Upper lobe of right lung (tissue), 1 donor: ENCODE measurements at regions not wholly inside any gene's neighbourhood (a gene's known extent, or its start where the extent isn't known, plus 50 kb on each side); places are given as distances from the start of the nearest gene placed in this dataset.

Experiments used
- ATAC-seq: fragments of 200-7000 bp; cut with Tn5 transposase; one replicate; pipeline ENCODE4 v1.9.1; 2020; ENCODE audit warnings: mild to moderate bottlenecking, moderate library complexity
- DNase-seq: peaks from one replicate; pipeline ENCODE4 v3.0.0-alpha.2; 2020
- H3K27ac ChIP-seq: fragments of 200-600 bp; one replicate; pipeline ENCODE4 v1.8.0; 2022
- H3K27me3 ChIP-seq: fragments of 200-600 bp; one replicate; pipeline ENCODE4 v1.8.0; 2022; ENCODE audit warnings: mild to moderate bottlenecking
- H3K36me3 ChIP-seq: fragments of 200-600 bp; one replicate; pipeline ENCODE4 v1.8.0; 2022
- H3K4me1 ChIP-seq: fragments of 200-600 bp; one replicate; pipeline ENCODE4 v1.8.0; 2022
- H3K4me3 ChIP-seq: fragments of 200-600 bp; one replicate; pipeline ENCODE4 v1.8.0; 2022; ENCODE audit warnings: mild to moderate bottlenecking
- H3K9me3 ChIP-seq: fragments of 200-600 bp; one replicate; pipeline ENCODE4 v1.8.0; 2022
- CTCF ChIP-seq: fragments of 200-600 bp; IDR thresholded peaks from one replicate; pipeline ENCODE4 v1.8.0; 2022; ENCODE audit warnings: antibody characterized with exemption
- intact Hi-C: fragments of 100-400 bp; cut with DNase I; formaldehyde crosslinking; loops from one replicate; pipeline ENCODE4 v1.11.0; 2022
- donor health status: DM: no; HTN: yes; CAD: no; lungs with severe emphysema.

GRCh38 chr21:38591218-38591537 lies 92.9 kb upstream of the ERG start:
- H3K27ac ChIP-seq, result no peak overlapping the region
- ATAC-seq, result no peak
- intact Hi-C loops, result no loop called here
- H3K36me3 ChIP-seq, result no peaks in the 10 kb centered on the region
- no peaks in the 10 kb centered on the region for H3K9me3 ChIP-seq
- no peak for DNase-seq
- H3K4me3 ChIP-seq, result no peak overlapping the region
- peaks cover 4% of the 10 kb centered on the region for H3K27me3 ChIP-seq
- no peak for TF ChIP-seq CTCF
- H3K4me1 ChIP-seq, result no peaks in the 10 kb centered on the region

GRCh38 chr21:38596264-38597042 lies 98.2 kb upstream of the ERG start:
- DNase-seq (no peak), ATAC-seq (no peak)
- TF ChIP-seq CTCF, result no peak
- Histone ChIP-seq H3K27me3 (peaks cover 4% of the 10 kb centered on the region), H3K9me3 (no peaks in the 10 kb centered on the region), H3K4me3 (no peak overlapping the region), H3K4me1 (no peaks in the 10 kb centered on the region), H3K36me3 (no peaks in the 10 kb centered on the region), H3K27ac (no peak overlapping the region)
- intact Hi-C loops, result no loop called here

- Histone ChIP-seq H3K4me1 (no peaks in the 10 kb centered on the region), H3K9me3 (no peaks in the 10 kb centered on the region), H3K4me3 (no peak overlapping the region), H3K27me3 (peaks cover 4% of the 10 kb centered on the region), H3K36me3 (no peaks in the 10 kb centered on the region), H3K27ac (no peak overlapping the region)
- intact Hi-C loops, result no loop called here
- DNase-seq (no peak), ATAC-seq (no peak)
- TF ChIP-seq CTCF, result no peak
Measured at GRCh38 chr21:38597421-38597820, 99.1 kb upstream of the ERG start.

- Histone ChIP-seq H3K27me3 (no peaks in the 10 kb centered on the region), H3K27ac (no peak overlapping the region), H3K4me3 (no peak overlapping the region), H3K9me3 (no peaks in the 10 kb centered on the region), H3K4me1 (no peaks in the 10 kb centered on the region), H3K36me3 (no peaks in the 10 kb centered on the region)
- intact Hi-C loops, result no loop called here
- no peak for TF ChIP-seq CTCF
- no peak for DNase-seq
- ATAC-seq, result no peak
Measured at GRCh38 chr21:38598413-38598812, 100.1 kb upstream of the ERG start.

- Histone ChIP-seq H3K36me3 (no peaks in the 10 kb centered on the region), H3K27ac (no peak overlapping the region), H3K27me3 (no peaks in the 10 kb centered on the region), H3K4me3 (no peak overlapping the region), H3K4me1 (no peaks in the 10 kb centered on the region), H3K9me3 (no peaks in the 10 kb centered on the region)
- ATAC-seq (no peak), DNase-seq (no peak)
- no peak for TF ChIP-seq CTCF
- intact Hi-C loops, result no loop called here
Measured at GRCh38 chr21:38599381-38599975, 101.2 kb upstream of the ERG start.
